Gastrocnemius medialis (tissue), 4 donors: ENCODE measurements at regions not wholly inside any gene's neighbourhood (a gene's known extent, or its start where the extent isn't known, plus 50 kb on each side); places are given as distances from the start of the nearest gene placed in this dataset.

ENCODE experiments used
- CTCF ChIP-seq, 5 experiments: fragments of 450-650 bp in 3 of 5; fragments of 200-600 bp in 2 of 5; sonication (generic) in 2 of 5; IDR thresholded peaks in 4 of 5; conservative IDR thresholded peaks in 1 of 5; 1 replicate in 4 of 5; 2 replicates in 1 of 5; pipeline ENCODE4 v1.5.1; 2016 to 2019; ENCODE audit warnings: antibody characterized with exemption in 5 of 5, mild to moderate bottlenecking in 3 of 5, moderate library complexity in 3 of 5
- POLR2A ChIP-seq, 2 donors: fragments of 450-650 bp; IDR thresholded peaks; one replicate each; pipeline ENCODE4 v1.6.1; 2017; ENCODE audit warnings: antibody characterized with exemption in 2 of 2, mild to moderate bottlenecking in 2 of 2, moderate library complexity in 2 of 2

DNA sequence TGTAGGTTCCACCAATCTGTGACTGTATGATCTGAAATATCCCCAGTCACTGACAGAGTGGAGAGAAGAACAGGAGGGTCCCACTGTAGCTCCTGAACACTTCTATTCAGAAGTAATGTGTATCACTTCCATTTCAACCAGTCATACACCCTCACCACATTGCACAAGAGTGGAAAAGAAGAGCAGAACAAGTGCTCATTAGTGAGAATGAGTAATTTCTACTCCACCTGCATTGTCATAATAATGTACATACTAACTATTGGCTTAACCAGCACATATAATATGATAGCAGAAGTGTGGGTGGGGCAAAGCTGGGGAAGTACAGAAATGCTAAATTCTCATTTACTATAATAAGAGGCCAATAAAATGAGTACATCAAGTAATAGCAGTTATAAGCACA, 342.7 kb downstream of the LMO7 start:
- TF ChIP-seq CTCF (IDR thresholded peaks at IDR 0.05 in 4 of 5, conservative IDR thresholded peaks at IDR 0.05 in 1 of 5) = no peak
- no peak for TF ChIP-seq POLR2A (IDR thresholded peaks at IDR 0.05)
